ENCODE measurements at regions not wholly inside any gene's neighbourhood (a gene's known extent, or its start where the extent isn't known, plus 50 kb on each side); places are given as distances from the start of the nearest gene placed in this dataset.

- DNase-seq (ENCODE audit: low spot score), result no peak
Observed at GRCh38 chr7:106606120-106606519, 54.8 kb downstream of the CCDC71L start.

GRCh38 chr7:106604971-106605370, 56.0 kb downstream of the CCDC71L start:
- DNase-seq (ENCODE audit: low spot score), result no peak

- no peak for DNase-seq (ENCODE audit: low spot score)
Observed at GRCh38 chr7:106604303-106604924, 56.5 kb downstream of the CCDC71L start.

- DNase-seq (ENCODE audit: low spot score), result no peak
Observed at GRCh38 chr7:106603346-106603745, 57.6 kb downstream of the CCDC71L start.

- no peak for DNase-seq (ENCODE audit: low spot score)
Observed at GRCh38 chr7:106602062-106602461, 58.9 kb downstream of the CCDC71L start.

GRCh38 chr7:106600569-106601373, 60.2 kb downstream of the CCDC71L start:
- DNase-seq (ENCODE audit: low spot score), result no peak

- DNase-seq (ENCODE audit: low spot score), result no peak
Observed at GRCh38 chr7:106599343-106599698, 61.6 kb downstream of the CCDC71L start.

GRCh38 chr7:106598663-106599342, 62.2 kb downstream of the CCDC71L start:
- DNase-seq (ENCODE audit: low spot score), result peak; percentile 24

- DNase-seq (ENCODE audit: low spot score), result no peak
Observed at GRCh38 chr7:106597751-106598546, 63.0 kb downstream of the CCDC71L start.

GRCh38 chr7:106597014-106597413, 63.9 kb downstream of the CCDC71L start:
- no peak for DNase-seq (ENCODE audit: low spot score)

GRCh38 chr7:106595922-106596321, 65.0 kb downstream of the CCDC71L start:
- DNase-seq (ENCODE audit: low spot score), result no peak

- DNase-seq (ENCODE audit: low spot score), result no peak
Observed at GRCh38 chr7:106593028-106593417, 67.9 kb downstream of the CCDC71L start.

- no peak for DNase-seq (ENCODE audit: low spot score)
Observed at GRCh38 chr7:106592282-106593027, 68.5 kb downstream of the CCDC71L start.

- no peak for DNase-seq (ENCODE audit: low spot score)
Observed at GRCh38 chr7:106591146-106591545, 69.8 kb downstream of the CCDC71L start.

GRCh38 chr7:106590209-106590816, 70.6 kb downstream of the CCDC71L start:
- DNase-seq (ENCODE audit: low spot score), result no peak

GRCh38 chr7:106589198-106589879, 71.6 kb downstream of the CCDC71L start:
- DNase-seq (ENCODE audit: low spot score), result no peak

- DNase-seq (ENCODE audit: low spot score), result no peak
Observed at GRCh38 chr7:106588422-106589197, 72.3 kb downstream of the CCDC71L start.

GRCh38 chr7:106584914-106585759, 75.8 kb downstream of the CCDC71L start:
- DNase-seq (ENCODE audit: low spot score), result no peak
